ENCODE measurements at regions not wholly inside any gene's neighbourhood (a gene's known extent, or its start where the extent isn't known, plus 50 kb on each side); places are given as distances from the start of the nearest gene placed in this dataset.
"Not testable (repeated sequence)": the region's sequence is repeated elsewhere in the genome, so short reads cannot be mapped to it uniquely, and the experiment has no call there.

DNA sequence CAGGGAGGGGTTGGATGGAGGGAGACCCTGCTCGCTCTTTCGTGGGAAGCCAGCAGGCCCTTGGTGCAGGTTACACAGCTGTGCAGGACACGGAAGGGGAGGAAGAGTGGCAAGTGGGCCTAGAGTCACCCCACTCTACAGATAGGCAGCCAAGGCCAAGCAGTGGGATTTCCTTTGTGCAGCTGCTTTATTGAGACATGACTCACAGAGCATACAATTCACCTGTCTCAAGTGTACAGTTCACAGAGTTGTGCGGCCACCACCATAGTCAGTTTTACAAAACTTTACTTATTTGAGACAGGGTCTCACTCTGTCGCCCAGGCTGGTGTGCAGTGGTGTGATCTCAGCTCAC, 91.2 kb upstream of the CIBAR2 start:
- DNase-seq, result no peak

DNA sequence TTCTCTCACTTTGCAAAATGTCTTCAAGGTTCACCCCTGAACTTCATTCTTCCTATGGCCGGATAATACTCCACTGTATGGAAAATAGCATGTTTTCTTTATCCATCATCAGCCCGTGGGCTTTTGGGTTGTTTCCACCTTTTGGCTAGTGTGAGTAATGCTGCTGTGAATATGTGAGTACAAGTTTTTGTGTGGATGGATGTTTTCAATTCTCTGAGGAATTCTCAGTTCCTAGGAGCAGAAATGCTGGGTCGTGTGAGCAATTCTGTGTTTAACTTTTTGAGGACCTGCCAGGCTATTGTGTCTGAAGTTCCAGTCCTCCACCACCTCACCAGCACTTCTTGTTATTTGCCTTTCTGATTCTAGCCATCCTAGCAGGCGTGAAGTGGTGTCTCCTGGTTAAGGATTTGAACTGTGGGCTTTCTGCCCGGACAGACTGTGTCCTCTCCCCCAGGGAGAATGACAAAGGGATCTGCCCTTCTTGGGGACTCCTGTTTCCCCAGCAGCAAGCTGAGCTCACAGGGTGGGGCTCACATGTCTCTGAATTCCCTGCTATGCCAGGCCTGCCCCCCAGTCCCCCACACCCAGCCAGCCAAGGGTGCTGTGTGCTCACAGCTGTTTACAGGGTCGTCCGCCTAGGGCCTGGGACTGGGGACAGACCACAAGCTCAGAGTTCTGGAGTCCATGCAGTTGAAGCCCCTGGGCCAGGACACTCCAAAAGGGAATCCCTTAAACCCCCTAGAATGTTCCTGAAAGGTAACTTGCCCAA, 92.2 kb upstream of the CIBAR2 start:
- no peak for DNase-seq

DNA sequence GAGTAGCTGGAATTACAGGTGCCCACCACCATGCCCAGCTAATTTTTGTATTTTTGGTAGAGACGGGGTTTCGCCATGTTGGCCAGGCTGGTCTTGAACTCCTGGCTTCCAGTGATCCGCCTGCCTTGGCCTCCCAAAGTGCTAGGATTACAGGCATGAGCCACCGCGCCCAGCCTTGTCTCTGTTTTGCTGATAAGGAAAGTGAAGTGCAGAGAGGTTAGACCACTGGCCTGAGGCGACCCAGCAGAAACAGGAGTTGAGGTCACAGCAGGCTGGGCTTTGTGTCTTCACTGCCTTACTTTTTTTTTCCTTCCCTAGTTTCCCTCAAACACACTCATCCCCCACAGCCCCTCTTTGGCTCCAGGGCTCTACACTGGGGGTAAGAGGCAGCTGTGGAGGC, 93.0 kb upstream of the CIBAR2 start:
- DNase-seq, result not testable (repeated sequence)

DNA sequence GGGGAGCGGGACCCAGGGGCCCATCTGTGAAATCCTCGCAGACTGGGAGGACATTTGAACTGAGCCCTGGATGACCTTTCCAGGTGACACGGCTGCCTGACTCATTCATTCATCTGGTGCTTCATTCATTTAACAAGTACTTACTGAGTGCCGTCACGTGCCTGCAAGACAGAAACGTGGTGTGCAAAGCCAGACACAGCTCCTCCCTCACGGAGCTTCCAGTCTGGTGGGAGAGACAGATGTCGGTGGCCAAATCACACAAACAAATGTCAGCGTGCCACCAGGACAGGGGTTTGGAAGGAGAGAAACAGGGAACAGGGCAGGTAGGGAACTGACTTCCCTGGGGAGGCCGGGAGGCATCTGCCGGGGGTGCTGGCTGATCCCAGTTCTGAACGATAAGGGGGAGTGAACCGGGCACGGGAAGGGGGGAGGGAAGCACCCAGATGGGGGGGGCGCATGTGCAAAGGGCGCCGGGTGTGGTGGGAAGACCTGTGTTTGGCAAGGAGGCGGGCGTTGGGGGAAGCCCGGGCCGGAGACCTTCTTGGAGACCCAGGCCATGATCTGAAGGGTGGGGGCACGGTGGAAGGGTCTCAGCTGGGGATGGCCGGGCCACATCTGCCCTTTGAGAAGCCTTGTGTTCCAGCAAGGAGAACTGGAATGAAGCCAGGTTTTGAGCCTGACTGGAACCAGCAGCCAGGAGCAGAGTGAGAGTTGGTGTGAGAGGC, 93.6 kb upstream of the CIBAR2 start:
- DNase-seq, result no peak

DNA sequence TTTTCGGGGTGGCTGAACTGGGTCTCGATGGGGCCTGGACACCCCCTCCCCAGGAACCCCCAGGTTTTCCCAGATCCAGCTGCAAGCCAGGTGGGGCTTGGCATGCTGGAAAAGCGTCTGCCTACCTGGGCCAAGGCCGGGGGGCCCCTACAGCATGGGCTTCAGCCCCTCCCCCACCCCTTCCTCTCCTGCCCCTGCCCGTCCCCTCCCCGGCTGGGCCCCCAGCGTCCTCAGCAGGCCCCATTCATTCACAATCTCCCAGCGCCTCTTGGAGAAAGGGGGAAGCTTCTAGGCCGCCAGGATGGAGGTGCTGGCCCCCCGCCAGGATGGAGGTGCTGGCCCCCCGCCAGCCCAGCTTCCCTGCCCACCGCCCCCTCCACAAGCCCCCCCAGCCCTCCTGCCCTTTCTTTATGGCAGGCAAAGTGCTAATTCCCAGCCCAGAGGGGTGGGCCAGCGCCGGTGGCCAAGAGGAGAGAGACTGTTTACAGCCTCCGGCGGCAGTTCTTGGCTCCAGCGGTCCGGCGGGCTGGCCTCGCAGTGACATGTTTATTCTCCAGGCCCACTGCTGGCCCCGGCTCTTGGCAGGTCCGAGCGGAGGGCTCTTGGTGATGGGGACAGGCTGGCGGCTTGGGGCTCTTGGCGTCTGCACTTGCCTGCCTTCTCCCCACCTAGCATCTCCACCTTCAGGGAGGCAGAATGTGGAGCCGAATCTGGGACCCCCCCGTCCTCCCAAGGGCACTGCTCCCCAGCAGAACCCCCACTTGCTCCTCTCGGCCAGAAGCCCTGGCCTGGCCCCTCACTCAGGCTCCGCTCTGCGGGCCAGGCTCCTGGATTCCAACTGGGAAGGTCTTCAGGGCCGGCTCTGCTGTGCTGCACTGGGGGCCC, 94.4 kb upstream of the CIBAR2 start:
- DNase-seq, result no peak

DNA sequence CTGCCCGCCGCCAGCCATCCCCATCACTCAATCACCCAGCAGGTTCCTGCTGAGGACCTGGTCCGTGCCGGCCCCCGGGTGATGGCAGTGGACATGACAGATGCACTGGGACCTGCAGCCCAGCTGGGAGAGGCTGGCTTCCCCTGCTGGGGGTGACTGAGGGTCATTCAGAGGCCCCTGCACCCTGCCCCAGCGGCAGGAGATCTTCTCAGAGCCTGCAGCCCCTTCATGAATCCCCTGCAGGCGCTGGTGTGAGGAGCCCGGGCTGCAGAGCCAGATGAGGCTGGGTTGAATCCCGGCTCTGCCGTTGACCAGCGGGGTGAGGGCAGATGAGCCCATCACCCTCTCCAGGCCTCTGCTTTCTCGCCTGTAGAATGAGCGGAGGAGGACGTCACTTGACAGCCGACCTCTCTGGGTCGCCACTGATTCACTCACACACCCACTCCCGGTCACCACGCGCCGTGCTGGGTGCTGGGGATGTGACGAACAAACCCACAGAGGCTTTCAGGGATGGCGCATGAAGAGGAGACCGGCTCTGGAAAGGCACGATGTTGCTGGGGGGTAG, 95.2 kb upstream of the CIBAR2 start:
- no peak for DNase-seq

DNA sequence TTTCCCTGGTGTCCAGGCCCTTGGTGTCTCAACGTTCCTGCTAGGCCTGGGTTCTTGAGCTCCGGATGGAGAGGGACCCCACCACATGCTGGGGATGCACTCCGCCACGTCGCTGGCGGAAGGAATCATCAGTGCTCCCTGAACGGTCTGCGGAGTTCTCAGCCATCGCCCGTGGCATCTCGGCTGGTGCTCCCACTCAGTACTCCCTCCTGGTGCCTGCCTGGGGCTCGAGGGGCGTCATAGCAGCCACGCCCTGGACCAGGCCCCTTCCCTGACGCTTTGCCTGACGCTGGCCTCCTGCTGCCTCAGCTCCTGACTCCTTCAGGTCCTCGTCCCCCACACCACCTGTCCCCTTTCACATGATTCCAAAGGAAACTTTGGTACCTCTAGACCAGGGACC, 95.9 kb upstream of the CIBAR2 start:
- no peak for DNase-seq

DNA sequence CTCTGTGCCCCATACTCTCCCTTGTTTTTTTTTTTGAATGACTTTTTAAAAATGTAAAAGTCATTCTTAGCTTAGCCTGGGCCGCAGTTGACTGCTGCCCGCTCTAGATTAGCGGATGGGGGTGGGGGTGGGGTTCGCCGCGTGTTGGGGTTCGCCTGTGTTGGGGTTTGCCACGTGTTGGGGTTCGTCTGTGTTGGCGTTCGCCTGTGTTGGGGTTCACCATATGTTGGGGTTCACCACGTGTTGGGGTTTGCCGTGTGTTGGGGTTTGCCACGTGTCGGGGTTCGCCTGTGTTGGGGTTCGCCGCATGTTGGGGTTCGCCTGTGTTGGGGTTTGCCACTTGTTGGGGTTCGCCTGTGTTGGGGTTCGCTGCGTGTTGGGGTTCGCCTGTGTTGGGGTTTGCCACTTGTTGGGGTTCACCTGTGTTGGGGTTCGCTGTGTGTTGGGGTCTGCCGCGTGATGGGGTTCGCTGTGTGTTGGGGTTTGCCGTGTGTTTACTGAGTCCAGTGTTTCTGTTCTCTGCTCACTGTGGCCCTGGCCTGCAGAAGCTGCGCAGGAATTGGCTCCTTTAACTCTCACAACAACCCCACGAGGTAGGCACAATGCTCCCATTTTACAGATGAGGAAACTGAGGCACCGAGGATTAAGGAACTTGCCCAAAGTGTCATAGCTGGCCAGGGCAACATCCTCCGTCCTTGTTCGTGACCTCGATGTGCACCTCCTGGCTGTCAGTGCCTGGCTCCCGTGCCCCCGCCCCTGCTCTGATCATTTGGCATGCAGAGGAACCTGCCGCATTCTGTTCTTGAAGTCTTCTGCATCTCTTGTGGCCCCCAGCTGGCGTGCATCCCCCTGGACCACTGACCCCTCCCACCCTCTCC, 96.6 kb upstream of the CIBAR2 start:
- DNase-seq, result no peak

DNA sequence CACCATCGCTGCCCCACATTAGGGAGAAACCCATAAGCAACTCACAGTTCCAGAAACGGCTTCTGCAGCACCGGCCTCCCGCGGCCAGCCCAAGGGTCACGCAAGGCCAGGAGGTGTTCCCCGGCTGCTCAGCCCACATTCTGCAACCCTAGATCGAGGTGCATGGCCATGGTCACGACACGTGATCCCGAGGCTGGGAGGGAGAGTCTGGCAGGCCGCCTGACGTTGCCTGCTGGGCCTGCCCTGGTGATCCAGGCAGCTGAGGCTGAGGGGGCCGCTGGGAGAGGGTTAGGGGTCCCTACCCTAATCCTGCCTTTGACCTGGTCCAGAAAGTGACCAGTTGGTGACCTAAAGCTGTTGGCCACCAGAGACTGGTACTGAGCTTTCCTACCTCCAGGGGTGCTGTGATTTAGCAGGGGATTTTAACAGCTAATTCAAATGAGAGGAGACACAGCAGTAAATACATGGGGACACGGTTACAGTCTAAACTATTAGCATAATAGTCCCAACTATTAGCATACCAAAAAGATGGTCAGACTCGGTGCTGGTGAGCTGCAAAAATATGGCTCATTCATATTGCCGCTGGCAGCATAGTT, 97.4 kb upstream of the CIBAR2 start:
- no peak for DNase-seq

DNA sequence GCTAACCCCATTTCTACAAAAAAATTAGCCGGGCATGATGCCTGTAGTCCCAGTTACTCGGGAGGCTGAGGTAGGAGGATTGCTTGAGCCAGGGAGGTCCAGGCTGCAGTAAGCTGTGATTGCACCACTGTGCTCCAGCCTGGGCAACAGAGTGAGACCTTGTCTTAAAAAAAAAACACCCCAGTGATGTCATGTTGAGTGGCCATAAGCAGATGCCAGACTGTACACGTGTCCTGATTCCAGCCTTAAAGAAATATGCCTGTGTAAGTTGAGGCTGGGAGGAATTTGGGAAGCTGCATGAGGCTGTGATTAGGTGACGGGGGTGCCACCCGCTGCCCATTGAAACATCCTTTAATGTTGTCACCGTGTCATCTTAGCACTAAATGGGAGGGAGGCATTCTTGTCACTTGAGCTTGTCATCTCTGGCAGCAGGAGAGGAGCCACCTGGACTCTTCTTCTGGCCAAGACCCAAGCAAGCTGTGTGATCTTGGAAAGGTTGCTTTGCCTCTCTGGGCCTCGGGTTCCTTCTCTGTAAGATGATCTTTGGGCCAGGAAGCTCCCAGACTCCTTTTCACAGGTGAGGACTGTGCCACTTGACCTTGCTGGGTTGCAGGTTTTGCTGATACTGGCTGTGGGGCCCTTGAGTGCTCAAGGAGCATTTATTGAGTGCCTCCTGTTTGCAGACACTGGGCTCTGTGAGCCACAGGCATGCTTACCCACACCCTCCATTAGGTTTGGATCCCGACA, 98.3 kb upstream of the CIBAR2 start:
- no peak for DNase-seq

DNA sequence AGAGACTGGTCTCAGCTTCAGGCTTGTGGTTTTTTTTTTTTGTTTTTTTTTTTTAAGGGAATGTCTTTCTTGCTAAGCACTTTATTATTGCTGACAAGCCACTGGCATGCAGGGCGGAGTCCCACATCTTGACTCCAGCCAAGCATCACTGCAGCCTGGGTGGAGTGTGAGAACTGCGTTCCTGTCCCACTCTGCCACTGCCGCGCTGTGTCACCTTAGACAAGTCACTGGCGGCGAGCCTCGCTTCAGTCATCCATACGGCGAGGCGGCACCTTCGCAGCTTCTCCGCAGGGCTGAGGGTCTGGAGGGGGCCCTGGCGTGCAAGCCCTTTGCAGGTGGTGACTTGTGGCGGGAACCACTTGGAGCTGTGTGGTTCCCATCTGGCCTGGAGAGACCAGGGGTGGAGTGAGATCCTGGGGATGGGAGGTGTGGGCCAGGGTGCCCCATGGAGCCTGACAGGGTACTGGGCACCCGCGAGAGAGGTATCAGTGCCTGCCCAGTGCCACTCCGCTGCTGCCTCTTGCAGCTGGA, 99.1 kb upstream of the CIBAR2 start:
- no peak for DNase-seq

DNA sequence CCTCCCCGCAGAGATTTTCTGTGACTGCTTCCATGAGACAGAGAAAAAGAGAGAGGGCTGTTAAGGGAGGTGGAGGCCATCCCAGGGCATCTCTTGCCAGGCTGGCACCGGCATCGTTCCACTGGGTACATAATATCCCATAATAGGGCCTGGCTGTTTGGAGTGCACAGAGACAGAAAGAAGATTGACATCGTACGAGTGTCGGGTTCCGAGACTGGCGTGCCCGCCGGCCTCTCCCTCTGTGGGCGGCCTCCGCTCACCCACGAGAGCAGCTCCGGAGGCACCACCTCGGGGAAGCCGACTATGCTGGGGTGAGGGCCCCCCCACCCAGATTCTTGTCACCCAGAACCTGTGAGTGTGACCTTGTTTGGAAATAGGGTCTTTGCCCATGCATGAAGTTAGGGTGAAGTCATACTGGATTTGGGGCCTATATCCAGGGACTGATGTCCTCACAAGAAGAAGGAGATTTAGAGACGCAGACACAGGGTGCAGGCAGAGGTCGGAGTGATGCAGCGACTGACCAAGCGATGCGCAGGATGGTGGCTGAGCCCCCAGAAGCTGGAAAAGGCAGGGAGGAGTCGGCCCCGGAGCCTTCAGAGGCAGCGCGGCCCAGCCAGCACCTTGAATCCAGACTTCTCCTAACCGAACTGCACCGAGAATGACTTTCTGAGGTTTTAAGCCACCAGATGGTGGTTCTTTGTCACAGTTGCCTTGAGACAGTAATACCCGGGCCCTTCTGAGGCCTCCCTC, 101.8 kb upstream of the CIBAR2 start:
- no peak for DNase-seq

DNA sequence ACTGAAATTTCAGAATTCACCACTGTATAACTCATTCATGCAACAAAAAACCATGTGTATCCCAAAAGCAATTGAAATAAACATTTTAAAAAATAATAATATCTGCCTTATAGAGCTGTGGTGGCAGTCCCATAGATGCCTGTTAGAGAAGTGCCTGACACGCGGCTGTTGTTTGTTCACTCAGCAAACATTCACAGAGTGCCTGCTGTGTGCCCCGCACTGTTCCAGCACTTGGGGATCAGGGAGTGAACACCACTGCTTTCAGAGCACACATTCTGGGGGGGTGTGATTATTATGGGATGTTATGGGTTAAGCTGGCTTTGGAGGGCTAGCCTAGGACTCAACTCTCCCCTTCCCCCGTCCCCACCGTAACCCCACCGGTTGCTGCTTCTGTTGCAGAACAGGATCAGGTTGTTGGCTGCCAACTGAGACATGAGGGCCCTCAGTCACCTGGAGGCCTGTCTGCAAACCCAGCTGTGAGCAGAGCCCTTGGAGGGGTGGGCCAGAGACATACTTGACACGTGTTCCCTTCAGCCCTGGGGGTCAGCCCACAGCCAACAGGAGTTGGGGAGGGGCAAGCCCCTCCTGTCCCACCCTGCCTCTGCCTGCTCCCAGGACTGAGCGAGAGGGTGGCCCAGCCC, 103.3 kb upstream of the CIBAR2 start:
- DNase-seq, result no peak

DNA sequence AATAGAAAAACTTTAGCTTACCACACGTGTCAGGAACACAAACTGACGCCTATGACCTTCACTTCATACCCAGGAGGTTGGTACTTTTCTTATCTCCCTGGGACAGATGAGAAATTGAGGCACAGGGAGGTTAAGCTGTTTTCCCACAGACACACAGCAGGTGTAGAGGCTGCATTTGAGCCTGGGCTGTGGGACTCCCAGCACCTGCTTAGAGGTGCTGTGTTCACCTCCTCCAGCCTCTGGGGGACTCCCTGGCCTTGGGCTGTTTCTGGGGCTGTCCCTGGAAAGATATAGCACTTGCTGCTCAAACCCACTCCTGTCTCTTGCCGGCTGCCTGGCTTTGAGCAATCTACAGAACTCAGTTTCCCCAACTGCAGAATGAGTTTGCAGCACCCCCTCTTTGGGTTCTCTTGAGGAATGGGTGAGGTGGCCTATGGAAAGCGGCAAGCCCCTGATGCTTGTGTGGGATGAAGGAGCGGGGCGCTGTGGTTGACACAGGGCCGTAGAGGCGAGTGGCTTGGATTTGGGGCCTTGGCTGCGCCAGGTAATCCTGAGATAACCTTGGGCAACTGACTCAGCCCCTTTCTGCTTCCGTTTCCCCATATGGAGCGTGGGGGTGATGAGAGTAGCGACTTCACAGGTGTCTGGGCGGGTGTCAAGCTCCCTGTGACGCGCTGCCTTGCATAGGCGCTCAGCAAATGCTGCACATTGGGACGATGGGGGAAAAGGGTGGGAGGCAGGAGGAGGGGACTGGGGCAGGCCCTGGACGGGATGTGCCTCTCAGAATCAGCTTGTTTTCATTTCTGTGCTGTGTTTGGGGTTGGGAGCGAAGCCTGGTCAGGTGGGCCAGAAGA, 104.5 kb upstream of the CIBAR2 start:
- DNase-seq, result no peak

DNA sequence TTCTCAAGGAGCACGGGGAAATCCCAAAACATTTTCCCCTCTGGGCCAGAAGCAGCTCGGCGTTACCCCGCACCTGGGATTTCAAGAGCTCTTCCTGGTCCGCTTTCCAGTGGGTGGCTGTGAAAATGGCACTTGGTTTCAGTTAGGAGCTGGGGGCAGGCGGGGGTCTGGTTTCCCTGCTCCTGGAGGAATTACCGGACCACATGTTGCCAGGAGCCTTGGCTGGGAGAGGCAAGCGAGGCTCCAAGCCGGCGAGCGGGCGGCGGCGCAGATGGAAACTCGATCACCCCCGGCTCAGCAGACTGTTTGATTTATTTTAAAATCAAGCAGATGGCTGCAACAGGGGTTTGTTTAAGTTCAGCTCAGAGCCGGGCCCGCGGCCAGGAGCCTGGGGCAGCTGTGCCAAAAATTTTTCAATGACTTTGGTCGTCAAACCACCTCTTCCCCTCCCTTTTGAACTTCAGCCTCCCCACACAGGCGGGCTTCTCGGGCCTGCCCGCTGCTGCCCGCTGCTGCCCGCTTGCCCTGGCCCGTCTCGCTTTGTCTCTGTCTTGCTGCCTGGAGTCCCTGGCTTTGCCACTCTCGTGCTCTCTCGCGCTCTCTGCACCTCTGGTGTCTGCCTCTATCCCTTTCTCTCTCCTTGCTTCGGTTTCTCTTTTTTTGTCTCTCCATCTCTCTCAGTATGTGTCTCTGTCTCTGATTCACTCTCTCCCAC, 108.0 kb upstream of the CIBAR2 start:
- DNase-seq, result peak; percentile 98

DNA sequence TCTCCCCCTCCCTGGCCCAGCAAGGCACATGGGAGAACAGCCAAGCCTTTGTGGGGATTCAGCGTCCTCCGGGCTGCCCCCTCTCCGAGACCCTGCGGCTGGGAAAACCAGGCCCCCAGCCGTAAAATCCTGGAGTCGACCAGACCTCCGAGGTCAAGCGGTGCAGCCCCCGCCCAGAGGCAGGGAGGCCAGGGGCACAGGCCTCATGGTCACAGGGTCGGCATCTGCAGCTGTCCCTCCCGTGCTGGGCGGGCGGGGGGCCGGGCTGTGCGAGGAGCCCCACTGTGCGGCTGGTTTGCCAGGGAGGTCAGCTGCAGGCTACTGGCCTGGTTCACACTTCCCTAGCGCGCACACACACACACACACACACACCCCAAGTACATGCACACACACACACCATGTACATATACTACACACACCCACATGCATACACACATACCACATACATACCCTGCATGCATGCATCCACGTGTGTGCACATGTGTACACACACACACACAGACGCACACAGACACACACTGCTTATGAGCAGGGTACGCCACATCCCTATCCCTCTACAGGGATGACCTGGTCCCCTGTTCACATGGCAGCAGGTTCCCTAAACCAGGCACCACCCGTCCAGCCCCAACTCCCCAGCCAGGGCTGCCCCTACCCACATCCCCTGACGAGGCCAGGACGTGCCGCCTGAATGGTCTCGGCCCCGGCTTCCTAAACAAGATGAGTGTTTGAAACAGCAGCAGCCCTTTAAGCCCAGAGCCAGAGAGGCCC, 108.9 kb upstream of the CIBAR2 start:
- no peak for DNase-seq

DNA sequence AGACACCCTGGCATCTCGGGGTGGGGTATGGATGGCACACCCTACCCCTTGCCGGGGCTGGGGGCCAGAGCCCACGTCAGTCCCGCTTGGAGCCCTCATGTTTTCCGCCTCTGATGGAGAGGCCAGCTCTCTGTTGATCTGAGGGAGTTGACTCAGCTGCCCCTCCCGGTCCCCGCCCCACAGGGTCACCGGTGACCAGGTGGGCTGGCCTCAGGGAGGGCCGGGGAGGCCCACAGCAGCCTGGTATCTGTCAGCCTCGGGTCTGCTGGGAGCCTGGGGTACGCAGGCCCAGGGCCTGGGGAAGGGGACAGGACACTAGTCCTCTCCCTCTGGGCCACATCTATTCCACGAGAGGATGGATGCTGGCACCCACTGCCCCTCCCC, 109.5 kb upstream of the CIBAR2 start:
- DNase-seq, result no peak

All from NCI-H1694 treated with DMSO at 0.1 percent for 48 hours (cell line).